ENCODE measurements at regions not wholly inside any gene's neighbourhood (a gene's known extent, or its start where the extent isn't known, plus 50 kb on each side); places are given as distances from the start of the nearest gene placed in this dataset.

DNA sequence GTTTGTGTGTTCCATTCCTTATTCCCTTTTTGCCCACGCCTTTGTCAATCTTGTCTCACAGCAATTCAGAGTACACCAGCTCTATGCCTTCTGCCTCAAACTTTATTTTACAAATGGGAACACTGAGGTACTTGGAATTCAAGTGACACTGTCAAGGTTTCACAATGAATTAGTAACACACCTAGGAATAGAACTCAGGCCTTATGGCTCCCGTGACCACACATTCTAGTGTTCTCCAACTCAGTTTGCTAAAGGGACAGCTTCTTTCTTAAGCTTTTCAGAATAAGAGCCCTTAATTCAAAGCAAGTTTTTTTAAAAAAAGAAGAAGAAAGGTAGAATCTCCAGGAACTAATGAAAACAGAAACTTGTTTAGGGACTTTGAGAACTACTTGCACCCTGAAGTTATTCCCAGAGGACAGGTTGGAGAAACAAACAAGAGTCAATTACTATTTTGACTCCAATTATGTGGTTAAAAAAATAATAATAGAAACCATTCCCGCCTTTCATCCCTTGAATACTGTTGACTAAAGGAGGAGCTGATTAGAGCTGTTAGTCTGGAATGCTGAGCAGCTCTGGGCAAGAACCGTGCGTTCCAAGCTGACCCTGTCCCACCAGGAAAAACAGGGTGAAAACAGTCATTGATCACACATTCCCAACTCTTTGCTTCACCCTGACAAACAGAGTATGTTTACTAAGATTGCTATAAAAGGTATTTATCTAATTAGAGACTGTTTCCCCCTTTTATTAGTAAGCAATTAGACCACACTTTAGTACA lies 408.8 kb upstream of the CNKSR2 start:
- Histone ChIP-seq H3K4me3 (ENCODE audit: low read length) (no peak overlapping the region), H3K9me2 (replicated peaks; ENCODE audit: low read length) (no peaks in the 10 kb centered on the region), H3K4me2 (ENCODE audit: low read length) (no peak overlapping the region), H3K27ac (ENCODE audit: low read length) (no peak overlapping the region), H3K9me3 (ENCODE audit: low read length) (no peaks in the 10 kb centered on the region), H3K9ac (ENCODE audit: low read length) (no peak overlapping the region), H2AFZ (ENCODE audit: low read length) (no peak overlapping the region), H3K27me3 (ENCODE audit: low read length) (no peaks in the 10 kb centered on the region), H3K79me2 (ENCODE audit: low read length) (no peaks in the 10 kb centered on the region), H4K20me1 (ENCODE audit: low read length) (no peaks in the 10 kb centered on the region), H3K36me3 (ENCODE audit: low read depth, low read length) (no peaks in the 10 kb centered on the region), H3K4me1 (ENCODE audit: insufficient read depth, low read length) (peaks cover 22% of the 10 kb centered on the region; the same call in 1 of the 2 replicates), H3F3A (ENCODE audit: low read length, unreplicated experiment) (no peaks in the 10 kb centered on the region)
- ChIA-PET POLR2A (ENCODE audit: unreplicated experiment) (no interaction called here), CTCF (no interaction called here)
- TF ChIP-seq, protein P1, sequence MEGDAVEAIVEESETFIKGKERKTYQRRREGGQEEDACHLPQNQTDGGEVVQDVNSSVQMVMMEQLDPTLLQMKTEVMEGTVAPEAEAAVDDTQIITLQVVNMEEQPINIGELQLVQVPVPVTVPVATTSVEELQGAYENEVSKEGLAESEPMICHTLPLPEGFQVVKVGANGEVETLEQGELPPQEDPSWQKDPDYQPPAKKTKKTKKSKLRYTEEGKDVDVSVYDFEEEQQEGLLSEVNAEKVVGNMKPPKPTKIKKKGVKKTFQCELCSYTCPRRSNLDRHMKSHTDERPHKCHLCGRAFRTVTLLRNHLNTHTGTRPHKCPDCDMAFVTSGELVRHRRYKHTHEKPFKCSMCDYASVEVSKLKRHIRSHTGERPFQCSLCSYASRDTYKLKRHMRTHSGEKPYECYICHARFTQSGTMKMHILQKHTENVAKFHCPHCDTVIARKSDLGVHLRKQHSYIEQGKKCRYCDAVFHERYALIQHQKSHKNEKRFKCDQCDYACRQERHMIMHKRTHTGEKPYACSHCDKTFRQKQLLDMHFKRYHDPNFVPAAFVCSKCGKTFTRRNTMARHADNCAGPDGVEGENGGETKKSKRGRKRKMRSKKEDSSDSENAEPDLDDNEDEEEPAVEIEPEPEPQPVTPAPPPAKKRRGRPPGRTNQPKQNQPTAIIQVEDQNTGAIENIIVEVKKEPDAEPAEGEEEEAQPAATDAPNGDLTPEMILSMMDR (conservative IDR thresholded peaks at IDR 0.05; ENCODE audit: low read depth, low read length) = no peak
- TF ChIP-seq EZH2phosphoT487 (IDR thresholded peaks at IDR 0.05; ENCODE audit: borderline replicate concordance, low read length) (no peak), EZH2 (IDR thresholded peaks at IDR 0.05; ENCODE audit: low read length, unreplicated experiment) (no peak)
- DNase-seq = peak; percentile 44
- ATAC-seq = no peak
- no TSS peak for BruUV-seq (replicated peaks)
- intact Hi-C loops (cut with micrococcal nuclease) = no loop called here

DNA sequence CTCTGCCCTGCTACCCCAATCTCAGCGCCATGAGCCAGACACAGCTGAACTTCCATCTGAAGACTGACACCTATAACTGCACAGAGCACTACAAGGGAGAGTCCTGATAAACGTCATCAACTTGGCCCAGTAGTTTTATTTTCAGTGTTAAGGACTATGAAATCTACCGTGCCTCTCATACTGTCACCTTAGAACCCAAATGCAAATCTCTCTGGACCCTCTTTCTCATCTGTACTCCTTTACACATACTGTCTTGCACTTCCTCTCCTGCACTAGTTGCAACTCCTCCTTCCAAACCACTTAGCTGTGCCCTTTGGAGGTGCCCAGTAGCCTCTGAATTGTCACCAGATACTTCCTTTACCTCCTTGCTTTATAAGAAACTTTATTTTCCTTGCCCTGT lies 420.2 kb upstream of the CNKSR2 start:
- POLR2A ChIA-PET (ENCODE audit: unreplicated experiment) = no interaction called here

DNA sequence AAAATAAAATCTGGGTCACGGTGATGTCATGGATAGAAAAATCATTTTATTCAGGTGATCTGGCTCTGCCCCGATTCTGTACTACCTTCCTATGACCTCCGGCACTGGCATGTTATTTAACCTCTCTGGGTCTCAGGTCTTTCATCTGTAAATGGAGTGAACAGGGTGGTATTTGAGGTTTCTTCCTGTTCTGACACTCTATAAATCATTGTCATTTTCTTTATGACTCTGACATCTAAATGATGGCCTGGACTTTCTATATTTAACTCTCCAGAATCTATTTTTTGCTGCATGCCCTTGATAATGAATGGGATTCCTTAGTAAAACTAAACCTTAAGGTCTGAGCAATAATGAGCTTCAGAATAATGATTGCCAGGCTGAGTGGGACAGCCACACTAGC lies 422.0 kb upstream of the CNKSR2 start:
- Histone ChIP-seq H3K4me2 (ENCODE audit: low read length) (no peak overlapping the region), H3K36me3 (ENCODE audit: low read depth, low read length) (no peaks in the 10 kb centered on the region), H3K4me1 (ENCODE audit: insufficient read depth, low read length) (no peaks in the 10 kb centered on the region), H3K27me3 (ENCODE audit: low read length) (no peaks in the 10 kb centered on the region), H3K27ac (ENCODE audit: low read length) (no peak overlapping the region), H2AFZ (ENCODE audit: low read length) (no peak overlapping the region), H3K79me2 (ENCODE audit: low read length) (no peaks in the 10 kb centered on the region), H3K9me2 (replicated peaks; ENCODE audit: low read length) (no peaks in the 10 kb centered on the region), H4K20me1 (ENCODE audit: low read length) (no peaks in the 10 kb centered on the region), H3F3A (ENCODE audit: low read length, unreplicated experiment) (no peaks in the 10 kb centered on the region), H3K9me3 (ENCODE audit: low read length) (no peaks in the 10 kb centered on the region), H3K4me3 (ENCODE audit: low read length) (no peak overlapping the region), H3K9ac (ENCODE audit: low read length) (no peak overlapping the region)
- POLR2A ChIA-PET (ENCODE audit: unreplicated experiment) = no interaction called here
- TF ChIP-seq, protein P1 (conservative IDR thresholded peaks at IDR 0.05; ENCODE audit: low read depth, low read length) = no peak
- TF ChIP-seq EZH2phosphoT487 (IDR thresholded peaks at IDR 0.05; ENCODE audit: borderline replicate concordance, low read length) (no peak), EZH2 (IDR thresholded peaks at IDR 0.05; ENCODE audit: low read length, unreplicated experiment) (no peak)
- no peak for DNase-seq
- no peak for ATAC-seq
- intact Hi-C loops (cut with micrococcal nuclease) = no loop called here
- CTCF ChIA-PET = no interaction called here
- BruUV-seq (replicated peaks) = no TSS peak

More for the DNA sequence above, 420.2 kb upstream of the CNKSR2 start:
- Histone ChIP-seq H3K27ac (ENCODE audit: low read length) (no peak overlapping the region), H4K20me1 (ENCODE audit: low read length) (no peaks in the 10 kb centered on the region), H3K4me1 (ENCODE audit: insufficient read depth, low read length) (no peaks in the 10 kb centered on the region), H3K36me3 (ENCODE audit: low read depth, low read length) (no peaks in the 10 kb centered on the region), H2AFZ (ENCODE audit: low read length) (no peak overlapping the region), H3K79me2 (ENCODE audit: low read length) (no peaks in the 10 kb centered on the region), H3K9ac (ENCODE audit: low read length) (no peak overlapping the region), H3F3A (ENCODE audit: low read length, unreplicated experiment) (no peaks in the 10 kb centered on the region), H3K9me3 (ENCODE audit: low read length) (no peaks in the 10 kb centered on the region), H3K27me3 (ENCODE audit: low read length) (no peaks in the 10 kb centered on the region), H3K4me2 (ENCODE audit: low read length) (no peak overlapping the region), H3K4me3 (ENCODE audit: low read length) (no peak overlapping the region), H3K9me2 (replicated peaks; ENCODE audit: low read length) (no peaks in the 10 kb centered on the region)
- intact Hi-C loops (cut with micrococcal nuclease) = no loop called here
- ATAC-seq = no peak
- CTCF ChIA-PET = no interaction called here
- no peak for DNase-seq
- no TSS peak for BruUV-seq (replicated peaks)
- TF ChIP-seq, protein P1 (conservative IDR thresholded peaks at IDR 0.05; ENCODE audit: low read depth, low read length) = no peak
- no peak for TF ChIP-seq EZH2 (IDR thresholded peaks at IDR 0.05; ENCODE audit: low read length, unreplicated experiment)

Data from PC-3 (cell line).